Loucy (cell line): ENCODE measurements at regions not wholly inside any gene's neighbourhood (a gene's known extent, or its start where the extent isn't known, plus 50 kb on each side); places are given as distances from the start of the nearest gene placed in this dataset.

Experiments used
- CTCF ChIP-seq: fragments of 200-600 bp; sonication (generic); conservative IDR thresholded peaks from 2 replicates; pipeline ENCODE4 v1.5.1; 2014; ENCODE audit warnings: mild to moderate bottlenecking, antibody characterized with exemption, low read length
- EZH2phosphoT487 ChIP-seq: fragments of 200-600 bp; IDR thresholded peaks from 2 replicates; pipeline ENCODE4 v1.6.1; 2018; ENCODE audit warnings: antibody characterized with exemption, mild to moderate bottlenecking, moderate library complexity, borderline replicate concordance

DNA sequence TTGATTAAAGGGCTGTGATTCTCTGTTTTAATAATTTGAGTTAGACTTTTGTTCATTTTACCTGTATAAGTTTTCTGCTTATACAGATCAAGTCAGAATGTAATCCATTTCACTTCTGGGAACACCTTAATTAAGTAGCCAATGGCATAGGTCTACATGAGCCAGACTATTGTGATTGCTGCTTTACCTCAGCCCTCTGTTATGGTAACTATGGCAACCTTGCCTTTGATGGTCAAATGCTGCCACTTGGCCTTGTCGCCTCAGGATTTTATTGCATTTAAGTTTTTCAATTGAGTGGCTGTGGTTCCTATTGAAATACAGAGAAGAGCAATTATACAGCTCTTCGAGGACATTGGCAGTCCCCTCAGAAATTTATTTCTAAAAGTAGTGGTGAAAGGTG, 64.3 kb upstream of the TMEM106B start:
- TF ChIP-seq CTCF (no peak), EZH2phosphoT487 (no peak)
